KMS-11 (cell line): ENCODE measurements at regions not wholly inside any gene's neighbourhood (a gene's known extent, or its start where the extent isn't known, plus 50 kb on each side); places are given as distances from the start of the nearest gene placed in this dataset.

ENCODE experiments used
- H2AFZ ChIP-seq: fragments of 200-600 bp; sonication (generic); 2 replicates; pipeline ENCODE4 v1.6.1; 2016; ENCODE audit warnings: antibody characterized with exemption, mixed run types, low read depth
- H3K27ac ChIP-seq: fragments of 200-600 bp; sonication (generic); 2 replicates; pipeline ENCODE4 v1.6.1; 2016; ENCODE audit warnings: mild to moderate bottlenecking, mixed run types
- H3K27me3 ChIP-seq: fragments of 200-600 bp; sonication (generic); 2 replicates; pipeline ENCODE4 v1.6.1; 2017; ENCODE audit warnings: mild to moderate bottlenecking, low read depth, mixed run types, moderate library complexity; ENCODE audit not compliant: insufficient read depth
- H3K36me3 ChIP-seq: fragments of 200-600 bp; sonication (generic); 2 replicates; pipeline ENCODE4 v1.6.1; 2017; ENCODE audit warnings: mild to moderate bottlenecking, mixed run types; ENCODE audit not compliant: insufficient read depth
- H3K4me1 ChIP-seq: fragments of 200-600 bp; sonication (generic); 2 replicates; pipeline ENCODE4 v1.6.1; 2016; ENCODE audit warnings: mild to moderate bottlenecking, low read depth, mixed run types; ENCODE audit not compliant: poor library complexity, severe bottlenecking
- H3K4me2 ChIP-seq: fragments of 200-600 bp; sonication (generic); 2 replicates; pipeline ENCODE4 v1.7.0; 2016; ENCODE audit warnings: mild to moderate bottlenecking, mixed run types
- H3K4me3 ChIP-seq: fragments of 200-600 bp; sonication (generic); IDR thresholded peaks from 2 replicates; pipeline ENCODE4 v1.6.1; 2017; ENCODE audit warnings: low read depth, low read length, mixed read lengths; ENCODE audit not compliant: insufficient read depth
- H3K79me2 ChIP-seq: fragments of 200-600 bp; sonication (generic); 2 replicates; pipeline ENCODE4 v1.6.1; 2016; ENCODE audit warnings: low read depth, mixed run types; ENCODE audit not compliant: insufficient read depth
- H3K9ac ChIP-seq: fragments of 200-600 bp; sonication (generic); 2 replicates; pipeline ENCODE4 v1.6.1; 2016; ENCODE audit warnings: mild to moderate bottlenecking, mixed run types
- H4K20me1 ChIP-seq: fragments of 200-600 bp; sonication (generic); 2 replicates; pipeline ENCODE4 v1.6.1; 2016; ENCODE audit warnings: mild to moderate bottlenecking, mixed run types; ENCODE audit not compliant: insufficient read depth
- CTCF ChIP-seq: fragments of 200-600 bp; sonication (generic); conservative IDR thresholded peaks from 2 replicates; pipeline ENCODE4 v1.6.1; 2017; ENCODE audit warnings: low read depth, mild to moderate bottlenecking, antibody characterized with exemption, low read length, moderate library complexity, mixed read lengths

DNA sequence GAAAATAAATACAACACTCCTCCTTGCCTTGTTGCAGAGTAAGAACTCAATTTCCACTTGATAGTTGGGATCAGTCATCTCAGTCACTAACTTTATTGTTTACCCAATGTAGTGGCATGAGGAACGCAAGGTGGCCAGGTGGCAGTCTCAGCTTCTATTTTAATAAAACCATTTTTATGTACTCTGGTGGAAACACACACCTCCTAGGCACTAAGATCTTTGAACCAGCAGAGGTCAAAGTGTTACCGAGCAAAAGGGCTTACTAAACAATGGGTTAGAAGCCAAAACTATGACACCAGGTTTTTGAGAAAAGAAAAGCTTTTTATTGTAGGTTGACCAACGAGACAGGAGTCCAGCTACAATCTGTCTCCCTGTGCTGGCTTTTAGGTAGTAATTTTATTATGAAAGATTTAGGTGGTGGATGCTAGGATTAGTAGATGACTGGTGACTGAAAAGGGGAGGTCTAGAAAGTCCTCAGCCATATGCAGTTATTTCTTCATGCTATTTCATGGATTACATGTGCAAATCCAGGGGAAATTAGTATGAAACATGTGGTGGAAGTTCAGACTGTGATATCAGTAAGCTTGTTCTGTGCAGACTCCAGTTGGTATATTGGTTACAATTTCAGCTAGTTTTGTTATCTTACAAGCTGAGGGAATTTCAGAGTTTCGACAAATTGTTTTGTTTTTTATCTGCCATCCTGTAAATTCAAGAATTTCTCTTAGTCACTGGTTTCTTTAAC is 122.3 kb downstream of the PCTP start:
- Histone ChIP-seq H2AFZ (peak overlapping the region; percentile 60), H3K79me2 (no peaks in the 10 kb centered on the region)

GRCh38 chr17:55883149-55883548 is 132.3 kb downstream of the PCTP start:
- H3K4me1 ChIP-seq, result no peaks in the 10 kb centered on the region
- no peaks in the 10 kb centered on the region for H4K20me1 ChIP-seq
- H3K36me3 ChIP-seq, result no peaks in the 10 kb centered on the region
- H3K4me2 ChIP-seq, result no peak overlapping the region
- no peaks in the 10 kb centered on the region for H3K27me3 ChIP-seq
- TF ChIP-seq CTCF, result no peak
- no peak overlapping the region for H2AFZ ChIP-seq
- no peak overlapping the region for H3K27ac ChIP-seq
- no peak overlapping the region for H3K9ac ChIP-seq
- no peaks in the 10 kb centered on the region for H3K79me2 ChIP-seq
- H3K4me3 ChIP-seq, result no peak overlapping the region

More for the DNA sequence above, 122.3 kb downstream of the PCTP start:
- no peaks in the 10 kb centered on the region for H3K27me3 ChIP-seq
- H3K9ac ChIP-seq, result peak overlapping the region; percentile 3; the same call in 1 of the 2 replicates
- H4K20me1 ChIP-seq, result no peaks in the 10 kb centered on the region
- H3K36me3 ChIP-seq, result no peaks in the 10 kb centered on the region
- no peak overlapping the region for H3K4me3 ChIP-seq
- TF ChIP-seq CTCF, result no peak
- peak overlapping the region; percentile 65 for H3K27ac ChIP-seq
- H3K4me2 ChIP-seq, result peak overlapping the region; percentile 82
- H3K4me1 ChIP-seq, result peaks cover 47% of the 10 kb centered on the region

DNA sequence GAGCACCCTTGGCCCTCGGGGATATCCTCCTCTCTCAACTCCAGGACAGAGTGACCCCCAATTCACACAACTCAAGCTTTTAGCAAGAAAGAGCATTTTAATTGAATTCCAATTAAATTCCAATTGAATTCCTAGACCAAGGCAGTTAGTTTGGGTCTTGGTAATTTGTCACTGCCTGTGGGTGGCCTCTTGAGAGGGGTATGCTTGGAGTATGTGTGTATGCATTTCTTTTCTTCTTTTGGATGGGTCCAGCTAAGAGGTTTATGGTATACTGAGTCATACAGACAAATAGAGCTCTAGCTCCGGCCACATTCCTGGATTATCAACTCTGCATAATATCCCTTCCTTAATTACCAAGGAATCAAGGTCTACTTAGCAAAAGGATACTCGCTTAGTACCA is 136.7 kb downstream of the PCTP start:
- Histone ChIP-seq H3K27ac (no peak overlapping the region), H3K4me1 (no peaks in the 10 kb centered on the region), H3K4me2 (no peak overlapping the region), H3K4me3 (no peak overlapping the region), H3K9ac (no peak overlapping the region), H3K36me3 (no peaks in the 10 kb centered on the region), H2AFZ (no peak overlapping the region), H3K79me2 (no peaks in the 10 kb centered on the region), H4K20me1 (no peaks in the 10 kb centered on the region), H3K27me3 (no peaks in the 10 kb centered on the region)
- TF ChIP-seq CTCF, result no peak

DNA sequence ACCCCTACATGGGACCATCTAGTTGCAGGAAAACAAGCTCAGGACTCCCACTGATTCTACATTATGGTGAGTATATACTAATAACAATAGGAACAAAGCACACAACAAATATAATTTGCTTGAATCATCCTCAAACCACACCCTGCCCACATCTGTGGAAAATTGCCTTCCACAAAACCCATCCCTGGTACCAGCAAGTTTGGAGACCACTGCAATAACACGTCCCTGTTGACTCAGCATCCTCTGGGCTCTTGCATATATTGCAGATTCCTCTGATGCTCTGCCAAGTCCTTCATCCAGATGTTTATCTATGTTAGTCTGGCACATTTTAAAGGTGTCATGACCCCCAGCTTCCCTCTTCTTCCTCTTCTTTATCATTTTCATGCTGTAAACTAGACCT is 138.4 kb downstream of the PCTP start:
- Histone ChIP-seq H4K20me1 (no peaks in the 10 kb centered on the region), H3K36me3 (no peaks in the 10 kb centered on the region), H3K4me2 (no peak overlapping the region), H3K79me2 (no peaks in the 10 kb centered on the region), H3K27ac (no peak overlapping the region), H3K4me1 (no peaks in the 10 kb centered on the region), H3K27me3 (no peaks in the 10 kb centered on the region), H3K9ac (no peak overlapping the region), H3K4me3 (no peak overlapping the region), H2AFZ (no peak overlapping the region)
- no peak for TF ChIP-seq CTCF
